ENCODE measurements at regions not wholly inside any gene's neighbourhood (a gene's known extent, or its start where the extent isn't known, plus 50 kb on each side); places are given as distances from the start of the nearest gene placed in this dataset.

GRCh38 chr9:18233311-18233710 lies 240.6 kb upstream of the ADAMTSL1 start:
- no peak for DNase-seq (ENCODE audit: low spot score)

GRCh38 chr9:18233776-18234445 lies 240.0 kb upstream of the ADAMTSL1 start:
- no peak for DNase-seq (ENCODE audit: low spot score)

- no peak for DNase-seq (ENCODE audit: low spot score)
Measured at GRCh38 chr9:18235181-18235908, 238.6 kb upstream of the ADAMTSL1 start.

GRCh38 chr9:18236336-18236735 lies 237.6 kb upstream of the ADAMTSL1 start:
- no peak for DNase-seq (ENCODE audit: low spot score)

GRCh38 chr9:18237776-18238175 lies 236.2 kb upstream of the ADAMTSL1 start:
- no peak for DNase-seq (ENCODE audit: low spot score)

- no peak for DNase-seq (ENCODE audit: low spot score)
Measured at GRCh38 chr9:18238254-18238653, 235.7 kb upstream of the ADAMTSL1 start.

GRCh38 chr9:18238752-18239447 lies 235.1 kb upstream of the ADAMTSL1 start:
- DNase-seq (ENCODE audit: low spot score) = no peak

GRCh38 chr9:18240213-18240612 lies 233.7 kb upstream of the ADAMTSL1 start:
- no peak for DNase-seq (ENCODE audit: low spot score)

GRCh38 chr9:18245911-18246310 lies 228.0 kb upstream of the ADAMTSL1 start:
- no peak for DNase-seq (ENCODE audit: low spot score)

GRCh38 chr9:18250053-18250452 lies 223.9 kb upstream of the ADAMTSL1 start:
- no peak for DNase-seq (ENCODE audit: low spot score)

- DNase-seq (ENCODE audit: low spot score) = no peak
Measured at GRCh38 chr9:18253950-18254349, 220.0 kb upstream of the ADAMTSL1 start.

- peak; percentile 8 for DNase-seq (ENCODE audit: low spot score)
Measured at GRCh38 chr9:18255158-18255629, 218.8 kb upstream of the ADAMTSL1 start.

- DNase-seq (ENCODE audit: low spot score) = no peak
Measured at GRCh38 chr9:18255747-18256146, 218.2 kb upstream of the ADAMTSL1 start.

GRCh38 chr9:18256568-18256967 lies 217.4 kb upstream of the ADAMTSL1 start:
- DNase-seq (ENCODE audit: low spot score) = no peak

- DNase-seq (ENCODE audit: low spot score) = no peak
Measured at GRCh38 chr9:18260521-18260920, 213.4 kb upstream of the ADAMTSL1 start.

- no peak for DNase-seq (ENCODE audit: low spot score)
Measured at GRCh38 chr9:18261181-18261580, 212.8 kb upstream of the ADAMTSL1 start.

- DNase-seq (ENCODE audit: low spot score) = no peak
Measured at GRCh38 chr9:18263377-18263776, 210.6 kb upstream of the ADAMTSL1 start.

- DNase-seq (ENCODE audit: low spot score) = no peak
Measured at GRCh38 chr9:18268381-18268780, 205.6 kb upstream of the ADAMTSL1 start.

GRCh38 chr9:18269561-18269960 lies 204.4 kb upstream of the ADAMTSL1 start:
- DNase-seq (ENCODE audit: low spot score) = no peak

GRCh38 chr9:18274693-18275092 lies 199.3 kb upstream of the ADAMTSL1 start:
- DNase-seq (ENCODE audit: low spot score) = no peak

- no peak for DNase-seq (ENCODE audit: low spot score)
Measured at GRCh38 chr9:18275313-18275990, 198.5 kb upstream of the ADAMTSL1 start.

GRCh38 chr9:18281291-18281690 lies 192.7 kb upstream of the ADAMTSL1 start:
- no peak for DNase-seq (ENCODE audit: low spot score)
